ENCODE measurements at regions not wholly inside any gene's neighbourhood (a gene's known extent, or its start where the extent isn't known, plus 50 kb on each side); places are given as distances from the start of the nearest gene placed in this dataset.
"Not testable (repeated sequence)": the region's sequence is repeated elsewhere in the genome, so short reads cannot be mapped to it uniquely, and the experiment has no call there.

- TF ChIP-seq POLR2A, CTCF (IDR thresholded peaks at IDR 0.05): not testable (repeated sequence)
Observed at GRCh38 chr2:88992819-88993218, 301.3 kb downstream of the RPIA start.
